Transverse colon (tissue), 4 donors: ENCODE measurements at regions not wholly inside any gene's neighbourhood (a gene's known extent, or its start where the extent isn't known, plus 50 kb on each side); places are given as distances from the start of the nearest gene placed in this dataset.

Source experiments
- DNase-seq: peaks from one replicate; pipeline ENCODE4 v3.0.0-alpha.2; 2019
- H3K27ac ChIP-seq, 4 donors: fragments of 200-600 bp; sonication (generic); 2 replicates each; pipeline ENCODE4 v1.5.1; 2016 to 2018; ENCODE audit warnings: inconsistent platforms in 4 of 4
- H3K27me3 ChIP-seq: fragments of 200-600 bp; sonication (generic); 2 replicates; pipeline ENCODE4 v1.5.1; 2017; ENCODE audit warnings: inconsistent platforms
- H3K36me3 ChIP-seq, 4 donors: fragments of 200-600 bp; sonication (generic); 2 replicates each; pipeline ENCODE4 v1.5.1; 2017 to 2019; ENCODE audit warnings: inconsistent platforms in 4 of 4
- H3K4me1 ChIP-seq, 4 donors: fragments of 200-600 bp; sonication (generic); 2 replicates each; pipeline ENCODE4 v1.5.1; 2017 to 2020; ENCODE audit warnings: inconsistent platforms in 4 of 4
- H3K4me3 ChIP-seq, 4 donors: fragments of 200-600 bp; sonication (generic); 1 replicate in 1 of 4; 2 replicates in 3 of 4; pipeline versions ENCODE4 v1.5.1 to v1.6.1; 2017 to 2019; ENCODE audit warnings: inconsistent platforms in 4 of 4
- H3K9me3 ChIP-seq, 2 donors: fragments of 200-600 bp; sonication (generic); 2 replicates each; pipeline ENCODE4 v1.5.1; 2017 to 2019; ENCODE audit warnings: inconsistent platforms in 2 of 2
- CTCF ChIP-seq, 5 experiments: fragments of 200-600 bp in 3 of 5; fragments of 450-650 bp in 2 of 5; sonication (generic) in 3 of 5; IDR thresholded peaks; 1 replicate in 2 of 5; 2 replicates in 3 of 5; pipeline ENCODE4 v1.5.1; 2016 to 2017; ENCODE audit warnings: antibody characterized with exemption in 5 of 5, inconsistent platforms in 3 of 5, mild to moderate bottlenecking in 2 of 5, moderate library complexity in 1 of 5
- EP300 ChIP-seq: sonication (generic); formaldehyde crosslinking; IDR thresholded peaks from one replicate; pipeline ENCODE4 v1.6.1; 2017; ENCODE audit warnings: antibody characterized with exemption, low read depth
- POLR2A ChIP-seq: fragments of 450-650 bp; IDR thresholded peaks from one replicate; pipeline ENCODE4 v1.6.1; 2016; ENCODE audit warnings: antibody characterized with exemption, mild to moderate bottlenecking, moderate library complexity
- POLR2AphosphoS5 ChIP-seq, 3 donors: sonication (generic); formaldehyde crosslinking; IDR thresholded peaks; one replicate each; pipeline ENCODE4 v1.6.1; 2016; ENCODE audit warnings: antibody characterized with exemption in 3 of 3
- WGBS, 2 donors: methylation state at CpG; one replicate each; pipeline ENCODE4 v1.1.5; 2018; ENCODE audit warnings: low coverage in 1 of 2; 5-methylcytosine and 5-hydroxymethylcytosine counted together
- in situ Hi-C, 4 donors: fragments of 200-750 bp; cut with MboI; loops; one replicate each; pipeline versions ENCODE4 v1.15.0 to v1.15.1; 2017; ENCODE audit warnings: low sequenced_read_pairs in 3 of 4, low pct_ligation_motif_present in 1 of 4, low pct_unique_long_range_greater_than_20kb in 1 of 4
- intact Hi-C: fragments of 100-400 bp; cut with DNase I; formaldehyde crosslinking; loops from one replicate; pipeline ENCODE4 v1.15.1; 2023; ENCODE audit warnings: low total_unique reads

- intact Hi-C loops, result no loop called here
- no peaks in the 10 kb centered on the region for H3K4me1 ChIP-seq
- 80% methylated on average over 1 to 10 of the region's 10 CpGs for WGBS, 2 donors
- H3K27me3 ChIP-seq, result peaks cover 26% of the 10 kb centered on the region
- no peak for TF ChIP-seq EP300
- no peak for TF ChIP-seq POLR2AphosphoS5 (IDR thresholded peaks at IDR 0.05)
- no peak for TF ChIP-seq POLR2A
- TF ChIP-seq CTCF (IDR thresholded peaks at IDR 0.05), result no peak
- DNase-seq, result no peak
- H3K4me3 ChIP-seq, result no peak overlapping the region
- in situ Hi-C loops, result loop anchor here (25.0 kb wide), 1 partner anchor 328 kb away; the partner anchor contains the start of gene OLFM1 (in 4 of the 4)
- no peaks in the 10 kb centered on the region for H3K36me3 ChIP-seq
- no peaks in the 10 kb centered on the region for H3K9me3 ChIP-seq
- no peak overlapping the region for H3K27ac ChIP-seq
Observed at GRCh38 chr9:135415586-135415985, 64.0 kb upstream of the PPP1R26 start.

GRCh38 chr9:135416664-135417290, 62.8 kb upstream of the PPP1R26 start:
- 53 to 58% methylated on average over 3 to 10 of the region's 10 CpGs for WGBS, 2 donors
- TF ChIP-seq POLR2AphosphoS5 (IDR thresholded peaks at IDR 0.05), result no peak
- TF ChIP-seq POLR2A, result no peak

GRCh38 chr9:135418161-135418560, 61.4 kb upstream of the PPP1R26 start:
- Histone ChIP-seq H3K4me1 (no peaks in the 10 kb centered on the region), H3K36me3 (no peaks in the 10 kb centered on the region), H3K9me3 (no peaks in the 10 kb centered on the region), H3K27ac (no peak overlapping the region), H3K27me3 (peaks cover 14% of the 10 kb centered on the region), H3K4me3 (no peak overlapping the region)
- TF ChIP-seq POLR2AphosphoS5 (IDR thresholded peaks at IDR 0.05), result no peak
- no peak for TF ChIP-seq POLR2A
- no peak for TF ChIP-seq CTCF (IDR thresholded peaks at IDR 0.05)
- TF ChIP-seq EP300, result no peak
- intact Hi-C loops, result no loop called here
- DNase-seq, result no peak
- in situ Hi-C loops, result loop anchor here (25.0 kb wide), 1 partner anchor 331 kb away; the partner anchor contains the start of gene OLFM1 (in 4 of the 4)
- 84% methylated on average over 8 of the region's 8 CpGs; no CpG with 5 or more reads in 1 of the 2 donors for WGBS, 2 donors

More at GRCh38 chr9:135416664-135417290, 62.8 kb upstream of the PPP1R26 start:
- Histone ChIP-seq H3K27ac (no peak overlapping the region), H3K9me3 (no peaks in the 10 kb centered on the region), H3K36me3 (no peaks in the 10 kb centered on the region), H3K4me1 (no peaks in the 10 kb centered on the region), H3K4me3 (no peak overlapping the region), H3K27me3 (peaks cover 15% of the 10 kb centered on the region)
- DNase-seq, result no peak
- in situ Hi-C loops, result loop anchor here (25.0 kb wide), 1 partner anchor 329 kb away; the partner anchor contains the start of gene OLFM1 (in 4 of the 4)
- intact Hi-C loops, result no loop called here

GRCh38 chr9:135419106-135419505, 60.5 kb upstream of the PPP1R26 start:
- no peak overlapping the region for H3K4me3 ChIP-seq
- H3K9me3 ChIP-seq, result peaks cover 4 to 7% of the 10 kb centered on the region in 2 donors
- TF ChIP-seq EP300 (no peak), POLR2A (no peak), POLR2AphosphoS5 (IDR thresholded peaks at IDR 0.05) (no peak), CTCF (IDR thresholded peaks at IDR 0.05) (no peak)
- H3K27ac ChIP-seq, result no peak overlapping the region
- H3K4me1 ChIP-seq, result no peaks in the 10 kb centered on the region
- no peak for DNase-seq
- in situ Hi-C loops (loop anchor here (25.0 kb wide), 1 partner anchor 332 kb away; the partner anchor contains the start of gene OLFM1 (in 4 of the 4)), intact Hi-C loops (no loop called here)
- H3K27me3 ChIP-seq, result peaks cover 14% of the 10 kb centered on the region
- no peaks in the 10 kb centered on the region for H3K36me3 ChIP-seq
- 62 to 67% methylated on average over 2 to 3 of the region's 3 CpGs for WGBS, 2 donors
